HG03060 (cell line): ENCODE measurements at regions not wholly inside any gene's neighbourhood (a gene's known extent, or its start where the extent isn't known, plus 50 kb on each side); places are given as distances from the start of the nearest gene placed in this dataset.
A peak's percentile ranks its signal among the peaks of the same experiment; 100 is the strongest.
"Not testable (repeated sequence)": the region's sequence is repeated elsewhere in the genome, so short reads cannot be mapped to it uniquely, and the experiment has no call there.

ENCODE experiments used
- ATAC-seq: cut with Tn5 transposase; IDR thresholded peaks from one replicate; pipeline ENCODE4 v1.9.1; 2021; ENCODE audit warnings: low read depth, moderate number of reproducible peaks; ENCODE audit not compliant: unreplicated experiment

- no peak for ATAC-seq
Observed at GRCh38 chr19:30097746-30098280, 155.8 kb downstream of the URI1 start.

- no peak for ATAC-seq
Observed at GRCh38 chr19:30102239-30102638, 160.2 kb downstream of the URI1 start.

- no peak for ATAC-seq
Observed at GRCh38 chr19:30102666-30103065, 160.6 kb downstream of the URI1 start.

DNA sequence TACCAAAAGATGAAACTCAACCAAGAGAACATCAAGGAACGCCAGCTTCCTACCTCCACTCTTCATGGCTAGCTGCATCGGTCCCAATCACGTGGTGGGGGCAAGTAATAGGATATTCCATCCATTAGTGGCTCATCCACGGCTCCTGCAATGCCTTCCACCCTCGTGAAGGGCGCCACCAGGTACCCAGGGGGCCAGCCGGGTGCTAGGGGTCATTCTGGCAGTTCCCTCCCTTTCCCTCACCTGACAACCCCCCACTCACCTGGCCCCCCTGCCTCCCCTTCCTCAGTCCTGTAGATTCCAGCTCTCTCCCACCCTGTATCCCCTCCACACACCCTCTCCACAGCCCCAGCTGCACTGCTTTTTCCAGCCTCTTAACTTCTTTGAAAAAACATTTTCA is 161.9 kb downstream of the URI1 start:
- ATAC-seq: no peak

- ATAC-seq: no peak
Observed at GRCh38 chr19:30105316-30105715, 163.3 kb downstream of the URI1 start.

- peak; percentile 62 for ATAC-seq
Observed at GRCh38 chr19:30105727-30106126, 163.7 kb downstream of the URI1 start.

DNA sequence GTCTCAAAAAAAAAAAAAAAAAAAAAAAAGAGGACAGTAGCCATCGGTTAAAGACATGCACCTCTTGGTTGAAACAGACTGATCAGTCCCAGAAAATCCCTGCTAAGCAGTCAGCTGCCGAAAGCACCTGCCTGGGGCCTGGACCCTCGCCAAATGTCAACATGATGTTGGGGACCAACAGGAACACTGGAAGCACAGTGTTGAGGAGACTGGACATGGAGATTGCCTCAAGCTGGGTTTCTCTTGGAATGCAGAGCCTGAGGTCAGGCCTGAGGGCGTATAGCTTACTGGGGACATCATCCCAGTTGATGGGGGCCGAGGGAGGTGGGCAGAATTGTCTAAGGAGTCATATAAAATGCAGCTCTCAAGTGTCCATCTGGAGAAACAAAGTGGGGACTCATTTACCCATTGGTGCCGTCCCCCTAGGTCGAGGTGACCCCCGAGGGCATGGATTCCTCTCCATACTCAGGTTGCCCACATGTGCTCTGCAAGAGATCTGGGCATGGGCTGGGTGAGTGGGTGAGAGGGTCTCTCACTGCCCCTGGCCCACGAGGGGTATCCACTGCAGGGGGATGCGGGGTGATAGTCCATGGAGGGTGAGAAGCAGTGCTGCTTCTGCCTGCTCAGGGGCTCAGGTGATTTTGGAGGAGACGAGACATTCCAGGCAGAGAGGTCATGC is 164.5 kb downstream of the URI1 start:
- ATAC-seq: no peak

DNA sequence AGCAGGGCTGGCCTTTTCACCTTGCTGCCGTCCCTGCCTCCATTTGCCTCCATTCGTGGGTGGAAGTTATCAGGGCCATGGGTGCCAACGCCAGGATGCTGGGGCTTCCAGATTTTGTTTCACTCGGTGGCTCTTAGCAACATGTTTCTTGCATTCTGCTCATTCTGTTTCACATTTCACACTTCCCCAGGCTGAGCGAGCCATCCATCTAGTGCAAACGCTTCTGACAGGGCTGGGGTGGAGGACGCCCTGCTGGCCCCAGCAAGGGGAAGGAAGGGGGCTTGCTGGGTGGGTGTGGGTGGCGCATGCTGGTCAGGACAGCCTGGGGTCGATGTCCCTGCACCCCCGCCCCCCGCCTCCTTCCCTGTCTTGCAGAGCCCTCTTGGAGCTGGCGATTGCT is 165.2 kb downstream of the URI1 start:
- ATAC-seq: no peak

- no peak for ATAC-seq
Observed at GRCh38 chr19:30109565-30109964, 167.5 kb downstream of the URI1 start.

GRCh38 chr19:30111021-30111855 is 169.2 kb downstream of the URI1 start:
- no peak for ATAC-seq

DNA sequence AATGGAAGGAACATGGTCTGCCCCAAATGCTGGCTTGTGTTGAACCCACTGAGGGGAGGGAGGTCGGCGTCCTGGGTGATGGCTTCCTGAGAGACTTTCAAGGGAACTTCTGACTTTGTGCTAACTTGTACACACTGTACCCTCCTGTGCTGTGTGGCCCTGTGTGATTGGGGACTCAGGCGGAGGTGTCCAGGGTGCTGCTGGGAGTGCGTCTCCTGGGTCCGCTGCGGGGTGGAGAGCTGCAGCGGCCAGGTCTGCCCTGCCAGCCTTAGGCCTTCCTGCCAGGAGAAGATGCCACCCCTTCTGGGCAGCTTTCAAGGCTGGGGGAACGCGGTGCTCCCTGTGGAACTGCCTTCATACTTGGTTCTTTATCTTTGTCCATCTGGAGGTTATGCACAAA is 170.1 kb downstream of the URI1 start:
- ATAC-seq: no peak

DNA sequence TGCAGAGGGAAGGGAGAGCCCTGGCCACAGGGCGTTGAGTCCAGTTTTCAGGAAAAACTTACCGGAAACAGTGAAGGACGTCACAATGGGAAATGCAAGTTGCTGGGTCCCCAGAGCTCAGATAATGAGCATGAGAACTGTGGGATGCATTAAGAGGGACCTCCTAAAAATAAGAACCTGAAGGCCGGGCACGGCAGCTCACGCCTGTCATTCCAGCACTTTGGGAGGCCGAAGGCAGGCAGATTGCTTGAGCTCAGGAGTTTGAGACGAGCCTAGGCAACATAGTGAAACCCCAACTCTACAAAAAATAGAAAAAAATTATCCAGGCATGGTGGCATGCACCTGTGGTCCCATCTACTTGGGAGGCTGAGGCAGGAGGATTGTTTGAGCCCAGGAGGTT is 170.6 kb downstream of the URI1 start:
- ATAC-seq: no peak

DNA sequence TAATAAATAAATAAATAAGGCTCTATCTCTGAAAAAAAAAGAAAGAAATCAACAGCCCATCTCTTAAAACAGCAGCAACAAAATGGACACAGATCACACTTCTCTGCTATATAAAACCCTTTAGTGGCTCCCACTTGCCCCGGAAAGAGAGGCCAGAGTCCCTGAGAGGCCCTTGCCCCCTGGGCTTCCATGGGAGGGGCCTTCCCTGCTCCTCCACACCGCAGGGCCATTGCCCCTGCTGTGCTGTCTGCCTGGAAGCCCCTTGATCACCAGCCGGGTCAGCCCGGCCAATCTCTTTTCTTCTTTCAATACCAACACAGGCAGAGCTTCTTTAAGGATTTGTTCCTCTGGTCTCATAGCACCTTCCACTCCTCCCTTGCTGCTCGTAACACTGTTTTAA is 171.1 kb downstream of the URI1 start:
- ATAC-seq: no peak

- ATAC-seq: not testable (repeated sequence)
Observed at GRCh38 chr19:30114095-30114494, 172.1 kb downstream of the URI1 start.

GRCh38 chr19:30115947-30116346 is 173.9 kb downstream of the URI1 start:
- ATAC-seq: no peak

GRCh38 chr19:30116530-30116929 is 174.5 kb downstream of the URI1 start:
- no peak for ATAC-seq

GRCh38 chr19:30116984-30117555 is 175.0 kb downstream of the URI1 start:
- ATAC-seq: no peak

DNA sequence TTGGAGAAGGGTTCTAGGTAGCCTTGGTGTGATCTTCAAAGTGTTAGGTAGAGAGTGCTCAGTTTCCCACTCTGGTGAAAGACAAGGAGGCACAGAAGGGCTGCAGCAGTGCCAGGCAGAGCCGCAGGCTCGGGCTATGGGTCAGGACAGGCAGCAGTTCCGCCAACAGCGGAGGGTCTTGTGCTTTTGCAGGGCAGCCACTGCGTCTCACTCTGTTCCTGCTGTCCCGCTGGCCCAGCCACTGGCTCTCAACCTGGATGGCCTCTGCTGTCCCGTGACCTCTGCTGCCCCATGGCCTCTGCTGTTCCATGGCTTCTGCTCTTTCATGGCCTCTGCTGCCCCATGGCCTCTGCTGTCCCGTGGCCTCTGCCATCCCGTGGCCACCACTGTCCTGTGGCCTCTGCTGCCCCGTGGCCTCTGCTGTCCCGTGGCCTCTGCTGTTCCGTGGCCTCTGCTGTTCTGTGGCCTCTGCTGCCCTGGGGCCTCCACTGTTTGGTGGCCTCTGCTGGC is 175.7 kb downstream of the URI1 start:
- ATAC-seq: no peak

- no peak for ATAC-seq
Observed at GRCh38 chr19:30118221-30118620, 176.2 kb downstream of the URI1 start.

GRCh38 chr19:30118760-30119159 is 176.7 kb downstream of the URI1 start:
- no peak for ATAC-seq

DNA sequence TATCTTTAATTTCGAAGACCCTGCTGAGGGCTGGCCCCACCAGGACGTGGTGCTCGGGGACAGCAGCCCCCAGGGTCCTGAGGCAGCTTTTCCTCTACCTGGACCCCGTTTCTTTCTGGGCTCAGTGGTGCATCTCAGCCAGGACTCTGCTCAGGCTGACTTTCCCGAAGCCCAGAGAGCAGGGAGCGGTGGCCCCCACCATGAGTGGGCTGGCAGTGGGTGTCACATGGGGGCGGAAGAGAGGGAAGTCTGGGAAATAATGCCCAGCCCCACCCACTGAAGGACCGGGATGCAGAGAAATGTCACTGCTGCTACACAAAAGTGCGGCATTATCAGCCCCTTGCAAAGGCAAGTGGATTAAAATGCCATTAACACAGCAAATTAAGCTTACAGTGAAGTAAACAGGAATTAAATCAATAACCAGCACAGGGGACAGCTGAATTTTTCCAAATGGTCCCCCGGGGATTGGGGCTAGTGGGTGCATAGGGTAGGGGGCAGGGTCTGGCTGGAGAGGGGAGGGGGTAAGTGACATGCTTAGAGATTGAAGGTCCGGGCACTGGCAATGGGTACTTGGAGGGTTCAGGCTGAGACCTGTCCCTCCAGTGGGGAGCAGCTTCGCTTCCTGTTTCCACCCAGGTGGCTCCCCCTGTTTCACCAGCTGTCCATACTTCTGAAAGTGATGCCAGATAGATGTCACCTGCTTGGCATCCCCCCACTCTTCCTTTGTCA is 177.3 kb downstream of the URI1 start:
- ATAC-seq: no peak
